Hematopoietic multipotent progenitor cell treated with erythropoietin and hydrocortisone succinate and interleukin-3 and kit ligand, for 4 days (in vitro differentiated cells): ENCODE measurements at regions not wholly inside any gene's neighbourhood (a gene's known extent, or its start where the extent isn't known, plus 50 kb on each side); places are given as distances from the start of the nearest gene placed in this dataset.
"Not testable (repeated sequence)": the region's sequence is repeated elsewhere in the genome, so short reads cannot be mapped to it uniquely, and the experiment has no call there.

ENCODE experiments used
- DNase-seq: peaks from one replicate; pipeline ENCODE4 v3.0.0-alpha.2; 2015

GRCh38 chrX:42832764-42833549 lies 55.0 kb upstream of the PPP1R2C start:
- no peak for DNase-seq

- not testable (repeated sequence) for DNase-seq
Measured at GRCh38 chrX:42833550-42833940, 55.6 kb upstream of the PPP1R2C start.

GRCh38 chrX:42837101-42837726 lies 59.3 kb upstream of the PPP1R2C start:
- no peak for DNase-seq

- DNase-seq, result no peak
Measured at GRCh38 chrX:42837747-42838146, 59.8 kb upstream of the PPP1R2C start.

GRCh38 chrX:42839632-42840031 lies 61.7 kb upstream of the PPP1R2C start:
- no peak for DNase-seq

- DNase-seq, result no peak
Measured at GRCh38 chrX:42846741-42847140, 68.8 kb upstream of the PPP1R2C start.

GRCh38 chrX:42855259-42855658 lies 77.3 kb upstream of the PPP1R2C start:
- DNase-seq, result no peak

- DNase-seq, result no peak
Measured at GRCh38 chrX:42857766-42858165, 79.8 kb upstream of the PPP1R2C start.

GRCh38 chrX:42869011-42869410 lies 91.0 kb upstream of the PPP1R2C start:
- DNase-seq, result no peak

- peak; percentile 5 for DNase-seq
Measured at GRCh38 chrX:42869659-42870476, 91.9 kb upstream of the PPP1R2C start.

GRCh38 chrX:42886519-42886918 lies 108.6 kb upstream of the PPP1R2C start:
- DNase-seq, result no peak

GRCh38 chrX:42900947-42901346 lies 123.0 kb upstream of the PPP1R2C start:
- DNase-seq, result no peak

GRCh38 chrX:42902513-42902912 lies 124.5 kb upstream of the PPP1R2C start:
- DNase-seq, result no peak

GRCh38 chrX:42920752-42921151 lies 142.8 kb upstream of the PPP1R2C start:
- DNase-seq, result no peak

GRCh38 chrX:42930071-42930470 lies 152.1 kb upstream of the PPP1R2C start:
- DNase-seq, result no peak

- no peak for DNase-seq
Measured at GRCh38 chrX:42930951-42931350, 153.0 kb upstream of the PPP1R2C start.

- peak; percentile 33 for DNase-seq
Measured at GRCh38 chrX:42933187-42933586, 155.2 kb upstream of the PPP1R2C start.

- DNase-seq, result peak; percentile 77
Measured at GRCh38 chrX:42934020-42934726, 156.2 kb upstream of the PPP1R2C start.

- DNase-seq, result no peak
Measured at GRCh38 chrX:42941671-42942070, 163.7 kb upstream of the PPP1R2C start.

GRCh38 chrX:42943051-42943974 lies 165.3 kb upstream of the PPP1R2C start:
- DNase-seq, result peak; percentile 55

GRCh38 chrX:42944381-42944998 lies 166.5 kb upstream of the PPP1R2C start:
- DNase-seq, result peak; percentile 7
